H1 (cell line): ENCODE measurements at regions not wholly inside any gene's neighbourhood (a gene's known extent, or its start where the extent isn't known, plus 50 kb on each side); places are given as distances from the start of the nearest gene placed in this dataset.

ENCODE experiments used
- CTCF ChIA-PET: fragments of 300-600 bp; sonication (Branson Sonifier 250); formaldehyde crosslinking; loops from one replicate; lab custom pipeline; 2021; ENCODE audit not compliant: partially characterized antibody; lab: Charles Lee
- POLR2A ChIA-PET: fragments of 300-600 bp; sonication (Branson Sonifier 250); formaldehyde crosslinking; loops from one replicate; lab custom pipeline; 2021; ENCODE audit warnings: inconsistent platforms; ENCODE audit not compliant: partially characterized antibody; lab: Charles Lee
- DNase-seq, 2 experiments: peaks; one replicate each; pipeline versions ENCODE4 v3.0.0 to v3.0.0-alpha.2; 2010 to 2022; ENCODE audit warnings: low spot score in 2 of 2, low read depth in 1 of 2, mixed read lengths in 1 of 2
- FAIRE-seq: peaks from 2 replicates; lab custom pipeline; 2011; peaks lifted over from hg19 to GRCh38; lab: Jason Lieb, UNC
- H2AFZ ChIP-seq: 2 replicates; pipeline ENCODE4 v1.8.1; 2012; ENCODE audit warnings: low read length, inconsistent platforms
- H2AK5ac ChIP-seq: 2 replicates; pipeline ENCODE4 v1.6.1; 2013; ENCODE audit warnings: low read depth, low read length
- H2BK120ac ChIP-seq: replicated peaks from 2 replicates; pipeline ENCODE3; 2013; ENCODE audit warnings: low read depth, low read length, inconsistent platforms
- H2BK12ac ChIP-seq: 2 replicates; pipeline ENCODE4 v1.6.1; 2013; ENCODE audit warnings: low read depth, low read length
- H2BK15ac ChIP-seq: 2 replicates; pipeline ENCODE4 v1.6.1; 2013; ENCODE audit warnings: low read length
- H2BK20ac ChIP-seq: 2 replicates; pipeline ENCODE4 v1.6.1; 2013; ENCODE audit warnings: low read length
- H2BK5ac ChIP-seq: 2 replicates; pipeline ENCODE4 v1.6.1; 2013; ENCODE audit warnings: low read depth, low read length
- H3K14ac ChIP-seq: 2 replicates; pipeline ENCODE4 v1.6.1; 2013; ENCODE audit warnings: inconsistent platforms; ENCODE audit not compliant: insufficient read length
- H3K18ac ChIP-seq: 2 replicates; pipeline ENCODE4 v1.6.1; 2013; ENCODE audit warnings: low read length; ENCODE audit errors: extremely low read depth
- H3K23ac ChIP-seq: 2 replicates; pipeline ENCODE4 v1.6.1; 2013; ENCODE audit warnings: inconsistent platforms; ENCODE audit not compliant: insufficient read length
- H3K23me2 ChIP-seq: 2 replicates; pipeline ENCODE4 v1.6.1; 2013; ENCODE audit warnings: low read depth, low read length
- H3K27ac ChIP-seq: 2 replicates; pipeline ENCODE4 v1.6.1; 2011; ENCODE audit warnings: low read depth, low read length, inconsistent platforms
- H3K27me3 ChIP-seq, 4 experiments: replicated peaks in 1 of 4; 1 replicate in 1 of 4; 2 replicates in 3 of 4; pipeline versions ENCODE4 v1.6.1 to v1.8.1; 2011 to 2013; ENCODE audit warnings: low read length in 3 of 4, mild to moderate bottlenecking in 3 of 4, inconsistent platforms in 2 of 4, mixed read lengths in 2 of 4, moderate library complexity in 1 of 4; ENCODE audit not compliant: control insufficient read depth in 3 of 4, insufficient read depth in 3 of 4; ENCODE audit errors: extremely low read depth in 1 of 4
- H3K36me3 ChIP-seq, 4 experiments: 2 replicates each; pipeline versions ENCODE4 v1.6.1 to v1.8.1; 2011 to 2013; ENCODE audit warnings: mild to moderate bottlenecking in 4 of 4, low read length in 3 of 4, moderate library complexity in 2 of 4, control low read depth in 1 of 4, inconsistent platforms in 1 of 4; ENCODE audit not compliant: insufficient read depth in 4 of 4, control insufficient read depth in 2 of 4
- H3K4ac ChIP-seq: replicated peaks from 2 replicates; pipeline ENCODE3; 2013; ENCODE audit warnings: low read length, low read depth, mixed read lengths, inconsistent platforms; ENCODE audit not compliant: insufficient read length
- H3K4me1 ChIP-seq, 4 experiments: replicated peaks in 1 of 4; 1 replicate in 1 of 4; 2 replicates in 3 of 4; pipeline versions ENCODE4 v1.6.1 to v1.8.1; 2011 to 2013; ENCODE audit warnings: low read length in 3 of 4, inconsistent platforms in 2 of 4, mixed read lengths in 1 of 4; ENCODE audit not compliant: insufficient read depth in 4 of 4, control insufficient read depth in 3 of 4
- H3K4me2 ChIP-seq, 2 experiments: 2 replicates each; pipeline versions ENCODE4 v1.6.1 to v1.8.1; 2011 to 2013; ENCODE audit warnings: low read depth in 2 of 2, low read length in 2 of 2, control low read depth in 1 of 2, inconsistent platforms in 1 of 2, mild to moderate bottlenecking in 1 of 2; ENCODE audit not compliant: insufficient read depth in 1 of 2
- H3K4me3 ChIP-seq, 4 experiments: fragments of 200-600, 300-600 bp in 1 of 4; sonication (generic), shearing (Covaris generic), sonication (Bioruptor Twin) in 1 of 4; 2 replicates each; pipeline versions ENCODE4 v1.5.1 to v1.8.1; 2011 to 2016; ENCODE audit warnings: low read length in 4 of 4, low read depth in 3 of 4, control low read depth in 2 of 4, inconsistent platforms in 2 of 4, mild to moderate bottlenecking in 2 of 4, mixed read lengths in 1 of 4, moderate library complexity in 1 of 4; ENCODE audit not compliant: insufficient read depth in 2 of 4; ENCODE audit errors: extremely low read depth in 1 of 4
- H3K56ac ChIP-seq: replicated peaks from 2 replicates; pipeline ENCODE3; 2013; ENCODE audit warnings: low read depth, mild to moderate bottlenecking, mixed read lengths, low read length, inconsistent platforms; ENCODE audit not compliant: insufficient read length
- H3K79me1 ChIP-seq: 2 replicates; pipeline ENCODE4 v1.6.1; 2013; ENCODE audit warnings: low read depth, low read length, control low read depth
- H3K79me2 ChIP-seq, 2 experiments: 2 replicates each; pipeline versions ENCODE4 v1.6.1 to v1.8.1; 2012 to 2013; ENCODE audit warnings: low read length in 2 of 2, mild to moderate bottlenecking in 2 of 2, inconsistent platforms in 1 of 2; ENCODE audit not compliant: insufficient read depth in 2 of 2, control insufficient read depth in 1 of 2
- H3K9ac ChIP-seq, 4 experiments: replicated peaks in 1 of 4; 1 replicate in 1 of 4; 2 replicates in 3 of 4; pipeline versions ENCODE4 v1.6.1 to v1.8.1; 2011 to 2013; ENCODE audit warnings: low read depth in 3 of 4, low read length in 3 of 4, control low read depth in 2 of 4, mild to moderate bottlenecking in 2 of 4, moderate library complexity in 2 of 4, inconsistent platforms in 1 of 4; ENCODE audit errors: extremely low read depth in 1 of 4
- H3K9me3 ChIP-seq, 2 experiments: 2 replicates each; pipeline versions ENCODE4 v1.6.1 to v1.8.1; 2012 to 2013; ENCODE audit warnings: mild to moderate bottlenecking in 2 of 2, moderate library complexity in 2 of 2, control low read depth in 1 of 2, inconsistent platforms in 1 of 2, low read depth in 1 of 2, low read length in 1 of 2, mixed read lengths in 1 of 2; ENCODE audit not compliant: insufficient read depth in 2 of 2
- H4K20me1 ChIP-seq, 2 experiments: replicated peaks in 1 of 2; 2 replicates each; pipeline versions ENCODE3 to v1.8.1; 2011 to 2013; ENCODE audit warnings: inconsistent platforms in 2 of 2, low read length in 2 of 2, mild to moderate bottlenecking in 1 of 2; ENCODE audit not compliant: insufficient read depth in 2 of 2, control insufficient read depth in 1 of 2
- H4K5ac ChIP-seq: 2 replicates; pipeline ENCODE4 v1.6.1; 2013; ENCODE audit warnings: low read length, low read depth, mixed read lengths, inconsistent platforms; ENCODE audit not compliant: insufficient read length
- H4K8ac ChIP-seq: 2 replicates; pipeline ENCODE4 v1.8.0; 2013; ENCODE audit warnings: mild to moderate bottlenecking, moderate library complexity, low read length, inconsistent platforms; ENCODE audit not compliant: insufficient read depth; ENCODE audit errors: extremely low read depth
- H4K91ac ChIP-seq: replicated peaks from 2 replicates; pipeline ENCODE3; 2013; ENCODE audit warnings: low read length, mixed read lengths, inconsistent platforms; ENCODE audit not compliant: insufficient read length
- BRCA1 ChIP-seq: IDR thresholded peaks from 2 replicates; pipeline ENCODE4 v1.6.1; 2012; ENCODE audit warnings: low read depth, low read length, improper control_type of control experiment
- RAD21 ChIP-seq, 2 experiments: IDR thresholded peaks in 1 of 2; conservative IDR thresholded peaks in 1 of 2; 2 replicates each; pipeline ENCODE4 v1.6.1; 2011; ENCODE audit warnings: low read depth in 2 of 2, low read length in 2 of 2, improper control_type of control experiment in 1 of 2, inconsistent platforms in 1 of 2, mild to moderate bottlenecking in 1 of 2, moderate library complexity in 1 of 2
- WGBS, 2 experiments: shearing (Covaris generic) in 1 of 2; methylation state at CpG; one replicate each; pipeline versions ENCODE4 v1.1.6 to v1.1.7; 2013 to 2015; ENCODE audit warnings: low lambda C conversion rate in 2 of 2, mixed read lengths in 2 of 2, inconsistent platforms in 1 of 2, low coverage in 1 of 2, missing lambda C conversion rate in 1 of 2; ENCODE audit not compliant: insufficient replicate concordance in 2 of 2, insufficient coverage in 1 of 2, insufficient read length in 1 of 2; ENCODE audit errors: extremely low coverage in 1 of 2, missing lambda C conversion rate in 1 of 2; 5-methylcytosine and 5-hydroxymethylcytosine counted together
- TF ChIP-seq, protein P1 (sequence below), 3 experiments: IDR thresholded peaks; 1 replicate in 2 of 3; 2 replicates in 1 of 3; pipeline versions ENCODE4 v1.5.1 to v1.6.1; 2011; ENCODE audit warnings: low read length in 3 of 3, mild to moderate bottlenecking in 3 of 3, inconsistent platforms in 2 of 3, low read depth in 1 of 3, moderate library complexity in 1 of 3; ENCODE audit not compliant: insufficient read depth in 1 of 3; ENCODE audit errors: control extremely low read depth in 1 of 3

DNA sequence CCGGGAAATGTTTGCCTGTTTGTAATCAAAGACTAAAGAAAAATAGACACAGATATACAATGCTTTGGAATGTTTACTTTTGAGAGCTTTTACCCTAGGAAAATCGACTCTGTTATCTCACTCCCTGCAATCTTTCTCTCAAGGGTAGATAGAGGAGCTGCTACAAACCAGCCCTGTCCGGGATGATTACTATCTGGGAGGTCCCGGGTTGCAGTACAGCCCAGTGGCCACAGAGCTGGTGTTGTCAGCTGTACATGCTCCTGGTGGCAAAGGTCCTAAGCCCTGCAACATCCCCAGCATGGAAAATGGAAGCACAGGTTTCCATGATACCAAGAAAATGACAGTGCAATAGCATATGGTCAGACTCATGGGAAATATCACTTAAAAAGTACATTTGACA is 570.5 kb upstream of the SOX11 start:
- Histone ChIP-seq H3K79me1 (no peaks in the 10 kb centered on the region), H3K4me1 (peaks cover 3 to 9% (median 5%) of the 10 kb centered on the region in 4 experiments; a peak in 3 of 7 replicates), H3K9ac (no peak overlapping the region), H3K4me3 (no peak overlapping the region), H3K4me2 (no peak overlapping the region), H2AFZ (no peak overlapping the region), H3K27ac (no peak overlapping the region), H3K4ac (no peak overlapping the region), H3K18ac (no peak overlapping the region), H3K79me2 (no peaks in the 10 kb centered on the region), H3K56ac (no peak overlapping the region), H2BK5ac (no peak overlapping the region), H3K23me2 (no peaks in the 10 kb centered on the region), H3K9me3 (no peaks in the 10 kb centered on the region), H4K5ac (no peak overlapping the region)
- FAIRE-seq: no peak
- CTCF ChIA-PET: interaction anchor here (0.7 to 1.4 kb wide), 6 partner anchors 8 to 82 kb away, joined by 3 read pairs; no protein-coding TSS in a partner anchor
- peak; percentile 30; a peak in 2 of 4 replicates for TF ChIP-seq RAD21 (IDR thresholded peaks at IDR 0.05 in 1 of 2, conservative IDR thresholded peaks at IDR 0.05 in 1 of 2; ENCODE audit: low read depth in 2 of 2, low read length in 2 of 2)
- TF ChIP-seq, protein P1, sequence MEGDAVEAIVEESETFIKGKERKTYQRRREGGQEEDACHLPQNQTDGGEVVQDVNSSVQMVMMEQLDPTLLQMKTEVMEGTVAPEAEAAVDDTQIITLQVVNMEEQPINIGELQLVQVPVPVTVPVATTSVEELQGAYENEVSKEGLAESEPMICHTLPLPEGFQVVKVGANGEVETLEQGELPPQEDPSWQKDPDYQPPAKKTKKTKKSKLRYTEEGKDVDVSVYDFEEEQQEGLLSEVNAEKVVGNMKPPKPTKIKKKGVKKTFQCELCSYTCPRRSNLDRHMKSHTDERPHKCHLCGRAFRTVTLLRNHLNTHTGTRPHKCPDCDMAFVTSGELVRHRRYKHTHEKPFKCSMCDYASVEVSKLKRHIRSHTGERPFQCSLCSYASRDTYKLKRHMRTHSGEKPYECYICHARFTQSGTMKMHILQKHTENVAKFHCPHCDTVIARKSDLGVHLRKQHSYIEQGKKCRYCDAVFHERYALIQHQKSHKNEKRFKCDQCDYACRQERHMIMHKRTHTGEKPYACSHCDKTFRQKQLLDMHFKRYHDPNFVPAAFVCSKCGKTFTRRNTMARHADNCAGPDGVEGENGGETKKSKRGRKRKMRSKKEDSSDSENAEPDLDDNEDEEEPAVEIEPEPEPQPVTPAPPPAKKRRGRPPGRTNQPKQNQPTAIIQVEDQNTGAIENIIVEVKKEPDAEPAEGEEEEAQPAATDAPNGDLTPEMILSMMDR (IDR thresholded peaks at IDR 0.05; ENCODE audit: control extremely low read depth in 1 of 3, insufficient read depth in 1 of 3, low read depth in 1 of 3, low read length in 3 of 3): peak; percentile 19 to 46 (median 36)
- TF ChIP-seq BRCA1: no peak
- TF ChIP-seq, all 59 proteins: peak for 2
- Histone ChIP-seq H2BK20ac (no peak overlapping the region), H2BK120ac (no peak overlapping the region), H4K8ac (no peak overlapping the region), H4K91ac (no peak overlapping the region), H2BK12ac (no peak overlapping the region), H2BK15ac (no peak overlapping the region), H3K27me3 (no peaks in the 10 kb centered on the region), H2AK5ac (no peak overlapping the region), H3K23ac (no peak overlapping the region), H3K36me3 (no peaks in the 10 kb centered on the region), H3K14ac (no peak overlapping the region), H4K20me1 (no peaks in the 10 kb centered on the region)
- 94% methylated on average over 4 of the region's 4 CpGs; no CpG with 5 or more reads in 1 of the 2 experiments for WGBS, 2 experiments
- DNase-seq: no peak
- POLR2A ChIA-PET: no interaction called here
